ENCODE measurements at regions not wholly inside any gene's neighbourhood (a gene's known extent, or its start where the extent isn't known, plus 50 kb on each side); places are given as distances from the start of the nearest gene placed in this dataset.

DNA sequence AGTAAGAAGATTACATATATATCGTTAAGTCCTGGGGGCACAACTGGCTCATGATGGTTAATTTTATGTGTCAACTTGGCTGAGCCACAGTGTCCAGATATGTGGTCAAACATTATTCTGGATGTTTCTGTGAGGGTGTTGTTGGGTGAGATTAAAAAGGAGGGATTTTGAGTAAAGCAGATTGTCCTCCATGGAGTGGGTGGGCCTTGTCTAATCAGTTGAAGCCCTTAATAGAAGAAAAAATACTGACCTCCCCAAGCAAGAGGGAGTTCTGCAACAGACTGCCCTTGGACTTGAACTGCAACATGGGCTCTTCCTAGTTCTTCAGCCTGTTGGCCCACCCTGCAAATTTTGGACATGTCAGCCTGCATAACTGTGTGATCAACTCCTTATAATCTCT, 311.6 kb downstream of the RPS6KC1 start:
- no peak for ATAC-seq
- TF ChIP-seq CSDC2 (CRISPR knock-in tag; IDR thresholded peaks at IDR 0.05), result no peak
- no peak for TF ChIP-seq ZC3H10 (CRISPR knock-in tag; IDR thresholded peaks at IDR 0.05)

DNA sequence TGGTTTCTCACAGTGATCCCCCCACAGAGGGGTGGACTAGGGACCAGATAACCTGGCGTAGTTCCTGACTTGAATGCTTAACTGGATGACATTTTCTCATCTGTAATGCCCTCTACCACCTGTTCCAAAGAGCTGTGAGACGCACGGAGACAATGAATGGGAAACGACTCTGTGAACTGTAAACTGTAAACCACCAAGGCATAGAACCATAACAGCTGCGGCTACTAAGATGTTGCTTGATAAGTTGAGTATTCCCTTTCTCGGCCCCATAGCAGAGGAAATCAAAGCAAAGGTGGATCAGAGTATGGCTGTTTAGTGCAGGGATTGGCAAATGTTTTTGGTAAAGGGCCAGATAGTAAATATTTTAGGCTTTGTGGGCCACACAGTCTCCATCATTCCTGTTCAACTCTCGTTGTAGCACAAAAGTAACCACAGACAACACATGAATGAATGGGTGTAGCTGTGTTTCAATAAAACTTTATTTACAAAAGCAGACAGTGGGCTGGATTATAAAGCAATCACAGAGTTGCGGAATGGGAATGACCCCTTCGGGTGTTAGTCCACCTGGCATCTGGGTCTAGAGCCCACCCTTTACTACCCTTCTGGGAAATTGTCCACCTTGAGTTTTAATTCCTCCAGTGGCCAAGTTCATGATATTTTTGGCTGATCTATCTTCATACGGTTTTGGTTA, 315.2 kb downstream of the RPS6KC1 start:
- ATAC-seq, result no peak
- TF ChIP-seq ESRRG (CRISPR knock-in tag; IDR thresholded peaks at IDR 0.05) (no peak), TCF4 (CRISPR knock-in tag; IDR thresholded peaks at IDR 0.05; ENCODE audit: borderline replicate concordance) (no peak), OSR1 (CRISPR knock-in tag; IDR thresholded peaks at IDR 0.05) (no peak), SNAI2 (CRISPR knock-in tag; IDR thresholded peaks at IDR 0.05) (no peak), ZNF8 (CRISPR knock-in tag; IDR thresholded peaks at IDR 0.05) (no peak), BACH2 (CRISPR knock-in tag; IDR thresholded peaks at IDR 0.05; ENCODE audit: borderline replicate concordance) (no peak)
- TF ChIP-seq, protein P1, sequence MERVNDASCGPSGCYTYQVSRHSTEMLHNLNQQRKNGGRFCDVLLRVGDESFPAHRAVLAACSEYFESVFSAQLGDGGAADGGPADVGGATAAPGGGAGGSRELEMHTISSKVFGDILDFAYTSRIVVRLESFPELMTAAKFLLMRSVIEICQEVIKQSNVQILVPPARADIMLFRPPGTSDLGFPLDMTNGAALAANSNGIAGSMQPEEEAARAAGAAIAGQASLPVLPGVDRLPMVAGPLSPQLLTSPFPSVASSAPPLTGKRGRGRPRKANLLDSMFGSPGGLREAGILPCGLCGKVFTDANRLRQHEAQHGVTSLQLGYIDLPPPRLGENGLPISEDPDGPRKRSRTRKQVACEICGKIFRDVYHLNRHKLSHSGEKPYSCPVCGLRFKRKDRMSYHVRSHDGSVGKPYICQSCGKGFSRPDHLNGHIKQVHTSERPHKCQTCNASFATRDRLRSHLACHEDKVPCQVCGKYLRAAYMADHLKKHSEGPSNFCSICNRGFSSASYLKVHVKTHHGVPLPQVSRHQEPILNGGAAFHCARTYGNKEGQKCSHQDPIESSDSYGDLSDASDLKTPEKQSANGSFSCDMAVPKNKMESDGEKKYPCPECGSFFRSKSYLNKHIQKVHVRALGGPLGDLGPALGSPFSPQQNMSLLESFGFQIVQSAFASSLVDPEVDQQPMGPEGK (CRISPR knock-in tag; IDR thresholded peaks at IDR 0.05; ENCODE audit: borderline replicate concordance), result no peak
- TF ChIP-seq, protein P2, sequence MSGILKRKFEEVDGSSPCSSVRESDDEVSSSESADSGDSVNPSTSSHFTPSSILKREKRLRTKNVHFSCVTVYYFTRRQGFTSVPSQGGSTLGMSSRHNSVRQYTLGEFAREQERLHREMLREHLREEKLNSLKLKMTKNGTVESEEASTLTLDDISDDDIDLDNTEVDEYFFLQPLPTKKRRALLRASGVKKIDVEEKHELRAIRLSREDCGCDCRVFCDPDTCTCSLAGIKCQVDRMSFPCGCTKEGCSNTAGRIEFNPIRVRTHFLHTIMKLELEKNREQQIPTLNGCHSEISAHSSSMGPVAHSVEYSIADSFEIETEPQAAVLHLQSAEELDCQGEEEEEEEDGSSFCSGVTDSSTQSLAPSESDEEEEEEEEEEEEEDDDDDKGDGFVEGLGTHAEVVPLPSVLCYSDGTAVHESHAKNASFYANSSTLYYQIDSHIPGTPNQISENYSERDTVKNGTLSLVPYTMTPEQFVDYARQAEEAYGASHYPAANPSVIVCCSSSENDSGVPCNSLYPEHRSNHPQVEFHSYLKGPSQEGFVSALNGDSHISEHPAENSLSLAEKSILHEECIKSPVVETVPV (CRISPR knock-in tag; IDR thresholded peaks at IDR 0.05), result no peak

DNA sequence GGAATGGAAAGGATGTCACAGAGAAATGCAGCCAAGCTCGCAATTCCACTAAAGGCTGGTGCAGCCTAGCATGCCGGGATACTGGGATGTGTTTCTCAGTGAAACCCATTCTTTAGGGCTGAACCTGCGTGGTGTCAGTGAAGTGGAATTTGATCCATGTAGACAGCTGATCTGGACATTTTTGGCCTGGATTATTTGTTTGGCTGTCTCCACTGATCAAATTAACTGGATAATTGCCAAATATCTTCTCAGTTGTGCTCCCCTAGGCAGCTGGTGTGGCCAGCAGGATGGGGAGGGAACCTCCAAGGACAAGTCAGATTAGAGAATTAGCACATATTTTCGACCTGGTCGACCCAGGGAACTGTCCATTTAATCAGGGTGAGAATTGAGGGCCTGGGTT, 318.4 kb downstream of the RPS6KC1 start:
- no peak for TF ChIP-seq ISL1 (CRISPR knock-in tag; IDR thresholded peaks at IDR 0.05)
- TF ChIP-seq, protein P3, sequence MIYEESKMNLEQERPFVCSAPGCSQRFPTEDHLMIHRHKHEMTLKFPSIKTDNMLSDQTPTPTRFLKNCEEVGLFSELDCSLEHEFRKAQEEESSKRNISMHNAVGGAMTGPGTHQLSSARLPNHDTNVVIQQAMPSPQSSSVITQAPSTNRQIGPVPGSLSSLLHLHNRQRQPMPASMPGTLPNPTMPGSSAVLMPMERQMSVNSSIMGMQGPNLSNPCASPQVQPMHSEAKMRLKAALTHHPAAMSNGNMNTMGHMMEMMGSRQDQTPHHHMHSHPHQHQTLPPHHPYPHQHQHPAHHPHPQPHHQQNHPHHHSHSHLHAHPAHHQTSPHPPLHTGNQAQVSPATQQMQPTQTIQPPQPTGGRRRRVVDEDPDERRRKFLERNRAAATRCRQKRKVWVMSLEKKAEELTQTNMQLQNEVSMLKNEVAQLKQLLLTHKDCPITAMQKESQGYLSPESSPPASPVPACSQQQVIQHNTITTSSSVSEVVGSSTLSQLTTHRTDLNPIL (CRISPR knock-in tag; IDR thresholded peaks at IDR 0.05; ENCODE audit: low read depth), result no peak
- no peak for TF ChIP-seq ARNTL (CRISPR knock-in tag; IDR thresholded peaks at IDR 0.05; ENCODE audit: borderline replicate concordance, low read depth)
- TF ChIP-seq ESRRG (CRISPR knock-in tag; IDR thresholded peaks at IDR 0.05), result no peak
- TF ChIP-seq, protein P2 (CRISPR knock-in tag; IDR thresholded peaks at IDR 0.05), result no peak
- TF ChIP-seq ZNF70 (CRISPR knock-in tag; IDR thresholded peaks at IDR 0.05), result no peak
- TF ChIP-seq, protein P4, sequence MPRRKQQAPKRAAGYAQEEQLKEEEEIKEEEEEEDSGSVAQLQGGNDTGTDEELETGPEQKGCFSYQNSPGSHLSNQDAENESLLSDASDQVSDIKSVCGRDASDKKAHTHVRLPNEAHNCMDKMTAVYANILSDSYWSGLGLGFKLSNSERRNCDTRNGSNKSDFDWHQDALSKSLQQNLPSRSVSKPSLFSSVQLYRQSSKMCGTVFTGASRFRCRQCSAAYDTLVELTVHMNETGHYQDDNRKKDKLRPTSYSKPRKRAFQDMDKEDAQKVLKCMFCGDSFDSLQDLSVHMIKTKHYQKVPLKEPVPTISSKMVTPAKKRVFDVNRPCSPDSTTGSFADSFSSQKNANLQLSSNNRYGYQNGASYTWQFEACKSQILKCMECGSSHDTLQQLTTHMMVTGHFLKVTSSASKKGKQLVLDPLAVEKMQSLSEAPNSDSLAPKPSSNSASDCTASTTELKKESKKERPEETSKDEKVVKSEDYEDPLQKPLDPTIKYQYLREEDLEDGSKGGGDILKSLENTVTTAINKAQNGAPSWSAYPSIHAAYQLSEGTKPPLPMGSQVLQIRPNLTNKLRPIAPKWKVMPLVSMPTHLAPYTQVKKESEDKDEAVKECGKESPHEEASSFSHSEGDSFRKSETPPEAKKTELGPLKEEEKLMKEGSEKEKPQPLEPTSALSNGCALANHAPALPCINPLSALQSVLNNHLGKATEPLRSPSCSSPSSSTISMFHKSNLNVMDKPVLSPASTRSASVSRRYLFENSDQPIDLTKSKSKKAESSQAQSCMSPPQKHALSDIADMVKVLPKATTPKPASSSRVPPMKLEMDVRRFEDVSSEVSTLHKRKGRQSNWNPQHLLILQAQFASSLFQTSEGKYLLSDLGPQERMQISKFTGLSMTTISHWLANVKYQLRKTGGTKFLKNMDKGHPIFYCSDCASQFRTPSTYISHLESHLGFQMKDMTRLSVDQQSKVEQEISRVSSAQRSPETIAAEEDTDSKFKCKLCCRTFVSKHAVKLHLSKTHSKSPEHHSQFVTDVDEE (CRISPR knock-in tag; IDR thresholded peaks at IDR 0.05), result no peak
- TF ChIP-seq ZNF565 (CRISPR knock-in tag; conservative IDR thresholded peaks at IDR 0.05; ENCODE audit: low read depth), result no peak
- no peak for TF ChIP-seq BACH2 (CRISPR knock-in tag; IDR thresholded peaks at IDR 0.05; ENCODE audit: borderline replicate concordance)
- no peak for TF ChIP-seq ZC3H10 (CRISPR knock-in tag; IDR thresholded peaks at IDR 0.05)
- no peak for TF ChIP-seq GLIS3 (CRISPR knock-in tag; IDR thresholded peaks at IDR 0.05)
- TF ChIP-seq CSDC2 (CRISPR knock-in tag; IDR thresholded peaks at IDR 0.05), result no peak
- TF ChIP-seq RARB (CRISPR knock-in tag; IDR thresholded peaks at IDR 0.05), result no peak
- TF ChIP-seq, protein P5, sequence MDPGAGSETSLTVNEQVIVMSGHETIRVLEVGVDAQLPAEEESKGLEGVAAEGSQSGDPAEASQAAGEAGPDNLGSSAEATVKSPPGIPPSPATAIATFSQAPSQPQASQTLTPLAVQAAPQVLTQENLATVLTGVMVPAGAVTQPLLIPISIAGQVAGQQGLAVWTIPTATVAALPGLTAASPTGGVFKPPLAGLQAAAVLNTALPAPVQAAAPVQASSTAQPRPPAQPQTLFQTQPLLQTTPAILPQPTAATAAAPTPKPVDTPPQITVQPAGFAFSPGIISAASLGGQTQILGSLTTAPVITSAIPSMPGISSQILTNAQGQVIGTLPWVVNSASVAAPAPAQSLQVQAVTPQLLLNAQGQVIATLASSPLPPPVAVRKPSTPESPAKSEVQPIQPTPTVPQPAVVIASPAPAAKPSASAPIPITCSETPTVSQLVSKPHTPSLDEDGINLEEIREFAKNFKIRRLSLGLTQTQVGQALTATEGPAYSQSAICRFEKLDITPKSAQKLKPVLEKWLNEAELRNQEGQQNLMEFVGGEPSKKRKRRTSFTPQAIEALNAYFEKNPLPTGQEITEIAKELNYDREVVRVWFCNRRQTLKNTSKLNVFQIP (CRISPR knock-in tag; IDR thresholded peaks at IDR 0.05; ENCODE audit: borderline replicate concordance, low read depth), result no peak
- no peak for ATAC-seq

Data from SK-N-SH treated with all-trans-retinoic acid at 6 μM for 48 hours (cell line).